Amniotic stem cell (primary cell): ENCODE measurements at regions not wholly inside any gene's neighbourhood (a gene's known extent, or its start where the extent isn't known, plus 50 kb on each side); places are given as distances from the start of the nearest gene placed in this dataset.
"Not testable (repeated sequence)": the region's sequence is repeated elsewhere in the genome, so short reads cannot be mapped to it uniquely, and the experiment has no call there.

Source experiments
- DNase-seq: peaks from one replicate; lab custom pipeline; 2025; lab: John Stamatoyannopoulos, UW

GRCh38 chrX:4091046-4091760 is 377.8 kb upstream of the PRKX start:
- no peak for DNase-seq

- DNase-seq: no peak
These were observed 346.4 kb upstream of the PRKX start for GRCh38 chrX:4059893-4060292.

GRCh38 chrX:4043951-4044350 is 330.5 kb upstream of the PRKX start:
- DNase-seq: no peak

GRCh38 chrX:4035874-4036273 is 322.4 kb upstream of the PRKX start:
- DNase-seq: no peak

- no peak for DNase-seq
These were observed 314.7 kb upstream of the PRKX start for GRCh38 chrX:4028151-4028550.

GRCh38 chrX:4005281-4005680 is 291.8 kb upstream of the PRKX start:
- DNase-seq: no peak

GRCh38 chrX:4004822-4005221 is 291.4 kb upstream of the PRKX start:
- DNase-seq: no peak

GRCh38 chrX:3994315-3994714 is 280.9 kb upstream of the PRKX start:
- no peak for DNase-seq

GRCh38 chrX:3990569-3990968 is 277.1 kb upstream of the PRKX start:
- no peak for DNase-seq

GRCh38 chrX:3972104-3972858 is 258.8 kb upstream of the PRKX start:
- DNase-seq: not testable (repeated sequence)

GRCh38 chrX:3968749-3969148 is 255.3 kb upstream of the PRKX start:
- DNase-seq: no peak

- DNase-seq: no peak
These were observed 250.5 kb upstream of the PRKX start for GRCh38 chrX:3963980-3964379.

- DNase-seq: no peak
These were observed 249.3 kb upstream of the PRKX start for GRCh38 chrX:3962511-3963311.

GRCh38 chrX:3960952-3961351 is 247.5 kb upstream of the PRKX start:
- DNase-seq: no peak

- DNase-seq: no peak
These were observed 238.4 kb upstream of the PRKX start for GRCh38 chrX:3951859-3952258.

GRCh38 chrX:3950373-3950772 is 236.9 kb upstream of the PRKX start:
- no peak for DNase-seq

- DNase-seq: no peak
These were observed 230.5 kb upstream of the PRKX start for GRCh38 chrX:3943965-3944364.

- DNase-seq: peak; percentile 9
These were observed 226.7 kb upstream of the PRKX start for GRCh38 chrX:3940000-3940610.

GRCh38 chrX:3938587-3938986 is 225.1 kb upstream of the PRKX start:
- DNase-seq: no peak

- not testable (repeated sequence) for DNase-seq
These were observed 221.7 kb upstream of the PRKX start for GRCh38 chrX:3935196-3935595.

GRCh38 chrX:3920424-3921017 is 207.1 kb upstream of the PRKX start:
- not testable (repeated sequence) for DNase-seq
